NCI-H748 treated with DMSO at 0.1 percent for 48 hours (cell line): ENCODE measurements at regions not wholly inside any gene's neighbourhood (a gene's known extent, or its start where the extent isn't known, plus 50 kb on each side); places are given as distances from the start of the nearest gene placed in this dataset.

Source experiments
- DNase-seq: peaks from one replicate; lab custom pipeline; 2025; lab: John Stamatoyannopoulos, UW

GRCh38 chr11:114758627-114759026 lies 80.3 kb downstream of the NXPE2 start:
- no peak for DNase-seq

- no peak for DNase-seq
These were observed 84.1 kb downstream of the NXPE2 start for GRCh38 chr11:114762408-114762807.

- DNase-seq = no peak
These were observed 86.2 kb downstream of the NXPE2 start for GRCh38 chr11:114764563-114764962.

- DNase-seq = no peak
These were observed 92.8 kb downstream of the NXPE2 start for GRCh38 chr11:114771172-114771571.

DNA sequence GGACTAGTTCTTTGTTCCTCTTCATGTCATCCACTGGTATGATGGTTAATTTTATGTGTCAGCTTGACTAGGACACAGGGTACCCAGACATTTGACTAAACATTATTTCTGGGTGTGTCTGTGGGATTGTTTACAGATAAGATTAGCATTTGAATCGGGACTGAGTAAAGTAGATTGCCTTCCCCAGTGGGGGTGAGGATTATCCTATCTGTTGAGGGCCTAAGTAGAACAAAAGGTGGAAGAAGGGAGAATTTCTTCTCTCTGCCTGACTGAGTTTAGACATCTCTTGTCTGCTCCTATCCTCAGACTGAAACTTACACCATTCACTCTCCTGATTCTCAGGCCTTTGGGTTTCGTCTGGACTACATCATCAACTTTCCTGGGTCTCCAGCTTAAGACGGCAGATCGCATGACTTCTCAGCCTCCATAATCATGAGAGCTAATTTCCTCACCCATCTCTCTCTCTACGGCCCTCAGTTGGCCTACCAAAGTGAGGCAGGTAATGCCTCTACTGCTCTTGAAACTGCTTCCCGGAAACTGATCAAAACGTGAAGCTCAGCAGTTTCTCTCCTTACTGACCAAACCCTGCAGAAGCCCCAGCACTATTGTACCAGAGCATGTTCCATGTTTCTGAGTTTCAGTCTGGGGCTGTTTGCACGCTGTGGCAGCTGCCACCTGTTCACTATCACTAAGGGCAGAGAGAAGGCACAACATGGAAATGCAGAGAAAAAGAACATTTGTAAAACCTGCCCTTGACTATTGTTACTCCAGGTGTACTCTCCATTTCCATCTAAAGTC lies 95.4 kb downstream of the NXPE2 start:
- no peak for DNase-seq

DNA sequence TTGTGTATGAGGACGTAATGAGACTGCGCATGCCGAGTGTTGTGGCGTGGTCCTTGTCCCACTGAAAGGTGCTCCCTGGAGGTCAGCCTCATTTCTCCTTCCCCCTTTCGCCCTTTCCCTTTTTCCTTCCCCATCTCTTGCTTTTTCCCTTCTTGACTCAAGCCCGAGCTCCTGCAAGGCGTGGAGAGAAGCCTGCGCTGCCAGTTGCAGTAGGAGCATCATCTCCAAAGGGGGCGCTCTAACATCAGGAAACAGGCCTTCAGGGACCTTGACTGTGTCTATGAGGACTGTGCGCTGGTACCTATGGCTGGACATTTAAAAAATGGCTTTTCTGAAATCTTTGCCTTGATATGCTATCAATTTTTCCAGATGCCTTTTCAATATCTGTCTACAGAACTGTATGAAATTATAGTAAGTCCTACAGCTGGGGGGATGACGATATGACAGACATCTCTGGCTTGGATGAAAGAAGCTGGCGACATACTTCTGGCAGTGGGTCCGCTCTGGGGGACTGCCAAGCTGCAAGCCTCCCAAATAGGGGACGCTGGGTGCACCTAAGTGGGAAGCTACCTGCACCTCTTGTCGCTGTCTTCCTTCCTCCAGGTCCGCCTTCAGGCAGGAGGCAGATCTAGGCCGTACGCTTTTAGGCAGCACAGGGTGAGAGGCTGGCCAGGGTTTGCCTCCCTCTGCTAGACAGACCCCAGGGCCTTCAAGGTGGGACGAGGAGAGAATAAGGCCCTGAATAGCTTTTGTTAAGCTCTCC lies 96.5 kb downstream of the NXPE2 start:
- peak; percentile 49 for DNase-seq

DNA sequence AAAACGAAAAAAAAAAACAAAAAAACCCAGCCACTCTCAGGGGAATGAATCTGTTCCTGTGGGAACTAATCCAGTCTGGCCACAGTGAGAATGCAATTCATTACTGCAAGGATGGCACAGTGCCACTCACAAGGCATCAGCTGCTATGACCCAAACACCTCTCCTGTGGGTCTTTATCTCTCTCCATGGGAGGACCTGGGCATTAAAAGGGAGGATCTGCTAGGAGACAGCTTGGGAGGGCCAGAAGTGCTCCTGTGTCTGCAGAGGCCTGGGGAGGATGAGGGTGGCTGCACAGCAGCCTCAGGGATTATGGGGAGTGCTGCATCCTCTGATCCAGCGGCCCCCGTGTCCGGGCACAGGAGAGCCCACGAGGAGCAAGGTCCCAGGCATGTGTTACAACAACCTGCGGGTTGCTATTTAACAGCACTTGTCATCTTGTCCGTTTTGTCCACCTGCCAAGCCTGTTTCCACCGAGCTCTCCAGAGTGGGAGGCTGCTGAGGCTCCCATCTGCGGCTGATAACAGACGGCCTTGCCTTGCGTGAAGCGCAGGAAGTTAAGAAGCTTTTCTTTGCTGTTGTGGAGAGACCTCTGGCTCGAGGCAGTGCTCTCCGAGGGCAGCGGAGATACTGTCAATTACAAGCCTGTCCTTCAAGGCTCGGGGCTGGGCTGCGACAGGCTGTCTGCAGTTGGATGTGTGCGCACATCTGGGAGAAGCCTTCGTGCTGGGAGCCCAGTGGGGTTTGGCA lies 97.7 kb downstream of the NXPE2 start:
- DNase-seq = no peak

DNA sequence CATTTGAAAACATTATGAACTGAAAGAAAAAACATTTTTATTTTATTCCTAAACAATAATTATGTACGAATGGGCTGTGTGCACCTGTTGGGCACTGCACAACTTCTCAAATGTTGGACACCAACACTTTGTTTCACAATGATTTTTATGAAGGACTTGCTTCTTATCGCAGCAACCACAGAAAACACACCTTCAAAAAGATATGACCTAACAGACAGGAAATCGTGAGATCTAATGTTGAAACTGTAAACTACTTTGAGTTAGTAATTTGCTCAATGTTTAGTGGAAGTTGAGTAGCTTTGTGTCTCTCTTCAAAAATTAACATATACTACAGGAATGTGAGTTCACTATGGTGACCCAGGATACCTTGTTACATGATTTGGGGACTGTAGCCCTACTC lies 98.6 kb downstream of the NXPE2 start:
- no peak for DNase-seq

- DNase-seq = no peak
These were observed 100.9 kb downstream of the NXPE2 start for GRCh38 chr11:114779189-114779588.

DNA sequence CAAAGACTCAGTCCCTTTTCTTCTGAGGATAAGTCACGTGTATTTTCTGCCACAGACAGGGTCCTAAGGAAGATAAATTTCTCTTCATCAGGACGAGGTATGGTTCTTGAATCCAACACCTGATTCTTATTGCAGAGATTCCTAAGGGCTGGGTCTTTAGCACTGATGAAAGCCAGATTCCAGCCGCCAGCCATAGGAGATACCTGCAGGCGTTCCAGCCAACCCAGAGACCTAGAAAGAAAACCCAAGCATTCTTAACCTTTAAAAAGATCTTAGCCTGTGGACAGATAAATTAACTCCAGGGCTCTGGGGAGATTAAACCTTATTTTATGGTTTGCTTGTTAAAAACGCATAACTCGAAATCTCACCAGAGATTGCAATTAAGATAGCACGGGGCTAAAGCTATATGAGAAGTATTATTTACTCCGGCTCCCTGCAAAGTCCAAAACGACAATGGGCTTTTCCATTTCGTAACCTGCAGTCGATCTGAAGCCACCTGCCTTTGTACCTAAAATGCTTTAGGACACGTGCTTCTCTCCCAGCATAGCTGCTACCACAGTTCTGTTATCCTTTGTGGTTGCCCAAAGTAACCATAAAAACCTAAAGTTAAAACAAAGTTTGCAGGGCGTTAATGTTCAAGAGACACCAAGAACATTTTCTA lies 104.5 kb downstream of the NXPE2 start:
- no peak for DNase-seq

DNA sequence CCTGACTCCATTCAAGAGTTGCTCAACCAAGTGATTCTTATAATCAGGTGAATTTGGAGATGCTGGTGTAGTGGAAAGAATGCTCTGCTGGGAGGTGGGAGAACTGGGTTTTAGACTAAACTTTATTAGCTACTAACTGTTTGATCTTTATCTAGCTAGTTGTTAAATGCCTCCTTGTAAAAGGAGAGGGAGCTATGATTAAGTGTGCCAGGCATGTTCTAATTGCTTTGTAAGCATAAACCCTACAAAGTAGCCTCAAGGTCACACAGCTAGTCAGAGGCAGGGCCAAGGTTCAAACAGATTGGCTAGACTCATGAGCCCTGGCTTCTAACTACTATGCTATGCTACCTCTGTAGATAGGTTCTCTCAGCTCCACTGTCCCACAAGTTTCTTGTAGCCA lies 105.5 kb downstream of the NXPE2 start:
- no peak for DNase-seq

DNA sequence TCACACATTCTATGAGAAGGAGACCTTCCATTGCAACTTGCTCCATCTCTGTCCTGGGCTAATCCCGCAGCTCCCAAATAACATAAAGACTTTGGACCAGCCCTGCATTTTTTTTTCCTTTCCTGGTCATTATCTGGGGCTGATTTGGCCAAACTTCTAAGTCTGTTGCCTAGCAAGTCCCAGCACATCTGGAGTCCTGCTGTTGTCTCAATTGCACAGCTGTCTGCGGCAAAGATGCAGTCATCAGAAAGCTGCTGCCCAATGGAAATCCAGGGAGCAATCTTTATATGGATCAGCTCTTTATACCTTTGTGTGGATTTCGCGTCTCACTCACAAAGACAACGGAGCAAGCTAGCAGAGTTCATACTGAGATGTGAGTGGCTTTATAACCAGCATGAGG lies 105.9 kb downstream of the NXPE2 start:
- no peak for DNase-seq

- DNase-seq = no peak
These were observed 106.6 kb downstream of the NXPE2 start for GRCh38 chr11:114784891-114785290.

- DNase-seq = peak; percentile 15
These were observed 107.5 kb downstream of the NXPE2 start for GRCh38 chr11:114785820-114786219.

DNA sequence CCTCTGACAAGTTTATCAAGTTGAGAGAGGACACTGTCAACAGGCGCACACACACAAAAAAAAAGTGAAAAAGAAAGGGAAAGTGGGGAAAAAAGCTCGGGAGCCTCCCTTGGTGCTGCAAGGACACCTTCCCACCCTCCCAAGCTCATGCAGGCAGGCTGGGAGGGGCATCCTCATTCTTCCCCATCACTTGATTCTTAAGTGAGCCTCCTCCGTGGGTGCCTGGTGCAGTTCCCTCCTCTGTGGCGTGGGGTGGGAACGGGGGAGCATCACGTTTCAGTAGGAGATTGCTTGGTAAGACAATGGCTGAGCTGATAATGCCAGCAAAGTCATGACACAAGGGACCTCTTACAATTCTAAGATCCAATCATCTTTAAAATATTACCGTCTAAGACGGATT lies 108.8 kb downstream of the NXPE2 start:
- DNase-seq = no peak

DNA sequence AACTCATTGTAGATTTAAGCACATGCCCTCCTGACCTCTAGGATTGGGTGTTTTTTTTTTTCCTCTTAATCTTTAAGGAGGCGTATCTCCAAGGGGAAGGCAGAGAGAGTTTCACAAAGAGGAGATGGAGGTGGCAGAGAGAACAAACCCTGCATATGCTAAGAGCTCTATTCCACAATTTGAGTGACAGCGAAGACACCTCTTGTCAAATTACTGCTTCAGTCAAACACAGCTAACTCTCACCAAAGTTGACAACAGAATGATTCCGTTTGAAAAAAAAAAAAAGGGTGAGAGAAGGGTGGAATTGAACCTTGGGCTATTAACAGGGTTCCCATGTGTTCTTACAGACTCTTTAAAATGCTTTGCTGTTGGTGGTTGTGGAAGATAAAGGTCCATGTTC lies 112.6 kb downstream of the NXPE2 start:
- no peak for DNase-seq

GRCh38 chr11:114794048-114794684 lies 115.8 kb downstream of the NXPE2 start:
- no peak for DNase-seq

DNA sequence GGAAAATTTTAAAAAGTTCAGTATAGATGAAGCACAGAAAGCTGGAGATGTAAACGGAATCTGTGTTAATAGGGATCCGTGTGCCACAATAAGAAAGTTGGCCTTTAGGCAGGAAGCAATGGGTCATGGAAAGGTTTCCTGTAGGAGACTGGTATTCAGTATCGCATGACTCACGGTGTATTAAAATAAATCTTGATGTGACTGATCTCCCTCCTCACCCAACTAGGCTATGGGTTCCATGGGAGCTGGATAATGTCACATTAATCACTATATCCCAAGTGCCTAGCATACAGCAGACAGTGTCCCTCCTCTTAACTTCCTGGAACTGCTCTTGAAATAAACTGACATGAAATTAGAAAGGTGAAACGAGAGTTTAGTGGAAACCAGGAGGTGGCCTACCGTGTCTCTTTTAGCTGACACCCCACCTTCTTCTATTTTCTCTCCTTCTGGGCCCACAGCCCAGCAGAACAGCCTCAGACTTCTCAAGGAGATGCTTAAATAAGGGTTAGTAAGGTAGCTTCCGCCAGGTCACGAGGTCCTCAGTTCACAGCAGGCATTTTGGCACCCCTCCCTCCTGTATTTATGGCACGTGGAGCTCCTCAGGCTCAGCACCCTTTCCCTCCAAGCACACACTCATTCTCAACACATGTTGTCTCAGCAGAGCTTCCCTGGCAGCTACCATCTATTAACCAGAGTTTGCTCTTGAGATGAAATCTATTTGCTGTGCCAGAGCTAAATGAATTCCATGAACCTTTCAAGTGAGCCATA lies 118.8 kb downstream of the NXPE2 start:
- no peak for DNase-seq

DNA sequence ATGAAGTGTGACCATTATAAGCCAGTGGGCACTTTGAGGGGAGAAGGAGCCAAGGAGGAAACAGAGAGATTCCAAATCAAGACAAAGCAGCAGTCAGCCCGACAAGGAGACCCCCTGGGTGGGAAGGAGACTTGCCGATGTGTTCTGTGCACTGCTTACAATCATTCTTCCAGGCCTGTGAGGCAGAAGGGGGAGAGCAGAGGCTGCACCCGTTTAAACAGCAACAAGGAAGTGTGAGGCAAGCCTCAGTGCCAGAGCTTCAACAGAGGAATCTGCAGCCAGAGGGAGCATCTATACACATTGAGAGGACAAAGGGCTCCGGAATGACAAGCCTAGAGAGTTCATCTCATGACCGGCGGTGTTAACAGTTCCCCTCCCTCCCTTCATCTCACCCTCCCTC lies 121.1 kb downstream of the NXPE2 start:
- DNase-seq = no peak

GRCh38 chr11:114801773-114802172 lies 123.4 kb downstream of the NXPE2 start:
- no peak for DNase-seq

DNA sequence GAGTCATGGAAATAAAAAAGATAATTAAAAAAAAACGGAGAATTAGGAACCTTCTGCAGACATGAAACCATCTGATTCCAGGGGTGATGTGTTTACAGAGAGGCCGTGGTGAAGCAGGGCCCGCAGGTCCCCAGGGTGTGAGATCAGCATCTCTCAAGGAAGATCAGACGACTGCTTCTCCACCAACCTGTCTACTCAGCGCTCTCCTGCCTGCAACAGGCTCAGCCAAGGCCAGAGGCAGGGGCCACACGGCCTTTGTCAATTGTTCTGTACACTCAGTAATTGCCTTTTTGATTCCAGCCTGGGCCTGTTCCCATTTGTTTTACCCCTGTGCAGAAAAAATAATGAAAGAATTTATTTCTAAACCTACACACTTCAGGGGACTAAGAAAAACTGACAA lies 124.6 kb downstream of the NXPE2 start:
- DNase-seq = no peak
